ENCODE measurements at regions not wholly inside any gene's neighbourhood (a gene's known extent, or its start where the extent isn't known, plus 50 kb on each side); places are given as distances from the start of the nearest gene placed in this dataset.

- TF ChIP-seq, protein P1, sequence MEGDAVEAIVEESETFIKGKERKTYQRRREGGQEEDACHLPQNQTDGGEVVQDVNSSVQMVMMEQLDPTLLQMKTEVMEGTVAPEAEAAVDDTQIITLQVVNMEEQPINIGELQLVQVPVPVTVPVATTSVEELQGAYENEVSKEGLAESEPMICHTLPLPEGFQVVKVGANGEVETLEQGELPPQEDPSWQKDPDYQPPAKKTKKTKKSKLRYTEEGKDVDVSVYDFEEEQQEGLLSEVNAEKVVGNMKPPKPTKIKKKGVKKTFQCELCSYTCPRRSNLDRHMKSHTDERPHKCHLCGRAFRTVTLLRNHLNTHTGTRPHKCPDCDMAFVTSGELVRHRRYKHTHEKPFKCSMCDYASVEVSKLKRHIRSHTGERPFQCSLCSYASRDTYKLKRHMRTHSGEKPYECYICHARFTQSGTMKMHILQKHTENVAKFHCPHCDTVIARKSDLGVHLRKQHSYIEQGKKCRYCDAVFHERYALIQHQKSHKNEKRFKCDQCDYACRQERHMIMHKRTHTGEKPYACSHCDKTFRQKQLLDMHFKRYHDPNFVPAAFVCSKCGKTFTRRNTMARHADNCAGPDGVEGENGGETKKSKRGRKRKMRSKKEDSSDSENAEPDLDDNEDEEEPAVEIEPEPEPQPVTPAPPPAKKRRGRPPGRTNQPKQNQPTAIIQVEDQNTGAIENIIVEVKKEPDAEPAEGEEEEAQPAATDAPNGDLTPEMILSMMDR (conservative IDR thresholded peaks at IDR 0.05; ENCODE audit: low read depth, low read length), result no peak
- no peak for TF ChIP-seq EZH2 (IDR thresholded peaks at IDR 0.05; ENCODE audit: borderline replicate concordance, low read depth, low read length, poor library complexity, severe bottlenecking)
These were observed 700.8 kb downstream of the SI start for GRCh38 chr3:164377466-164377865.

Measured in A673 (cell line).